Nephron (organoid): ENCODE measurements at regions not wholly inside any gene's neighbourhood (a gene's known extent, or its start where the extent isn't known, plus 50 kb on each side); places are given as distances from the start of the nearest gene placed in this dataset.

Experiments used
- H3K27ac Mint-ChIP-seq, 3 experiments: 2 replicates each; pipeline ENCODE4 v1.8.0; 2020; ENCODE audit warnings: mixed read lengths in 3 of 3, mild to moderate bottlenecking in 2 of 3, moderate library complexity in 1 of 3
- H3K27me3 Mint-ChIP-seq: 2 replicates; pipeline ENCODE4 v1.8.0; 2021; ENCODE audit warnings: low read depth, mild to moderate bottlenecking, moderate library complexity, mixed read lengths
- H3K36me3 Mint-ChIP-seq: 2 replicates; pipeline ENCODE4 v1.8.0; 2020; ENCODE audit warnings: low read depth, mixed read lengths
- H3K4me1 Mint-ChIP-seq: 2 replicates; pipeline ENCODE4 v1.8.0; 2020; ENCODE audit warnings: mixed read lengths
- H3K4me3 Mint-ChIP-seq, 3 experiments: 2 replicates each; pipeline ENCODE4 v1.8.0; 2020; ENCODE audit warnings: mild to moderate bottlenecking in 3 of 3, mixed read lengths in 3 of 3, moderate library complexity in 2 of 3
- H3K9me3 Mint-ChIP-seq: 2 replicates; pipeline ENCODE4 v1.8.0; 2020; ENCODE audit warnings: mixed read lengths
- CTCF ChIP-seq, 3 experiments: fragments of 200-600 bp; sonication (generic); IDR thresholded peaks; one replicate each; pipeline ENCODE4 v1.5.0; 2021; ENCODE audit warnings: antibody characterized with exemption in 3 of 3; ENCODE audit not compliant: unreplicated experiment in 3 of 3

GRCh38 chr3:473033-473800 is 276.7 kb downstream of the CHL1 start:
- H3K4me3 Mint-ChIP-seq: no peak overlapping the region
- peak overlapping the region in 1 of 3 experiments; percentile 73 for H3K27ac Mint-ChIP-seq
- no peaks in the 10 kb centered on the region for H3K27me3 Mint-ChIP-seq
- H3K4me1 Mint-ChIP-seq: no peaks in the 10 kb centered on the region
- H3K36me3 Mint-ChIP-seq: peaks cover 4% of the 10 kb centered on the region
- peaks cover 18% of the 10 kb centered on the region for H3K9me3 Mint-ChIP-seq
- no peak for TF ChIP-seq CTCF (IDR thresholded peaks at IDR 0.05; ENCODE audit: unreplicated experiment in 3 of 3)

GRCh38 chr3:474828-475227 is 278.3 kb downstream of the CHL1 start:
- no peaks in the 10 kb centered on the region for H3K4me1 Mint-ChIP-seq
- no peak overlapping the region for H3K27ac Mint-ChIP-seq
- H3K36me3 Mint-ChIP-seq: peaks cover 4% of the 10 kb centered on the region
- peaks cover 22% of the 10 kb centered on the region for H3K9me3 Mint-ChIP-seq
- H3K27me3 Mint-ChIP-seq: no peaks in the 10 kb centered on the region
- no peak overlapping the region for H3K4me3 Mint-ChIP-seq
- no peak for TF ChIP-seq CTCF (IDR thresholded peaks at IDR 0.05; ENCODE audit: unreplicated experiment in 3 of 3)

GRCh38 chr3:480070-480469 is 283.5 kb downstream of the CHL1 start:
- no peak for TF ChIP-seq CTCF (IDR thresholded peaks at IDR 0.05; ENCODE audit: unreplicated experiment in 3 of 3)
- Mint-ChIP-seq H3K9me3 (peaks cover 13% of the 10 kb centered on the region), H3K36me3 (no peaks in the 10 kb centered on the region), H3K4me3 (no peak overlapping the region), H3K4me1 (peaks cover 25% of the 10 kb centered on the region), H3K27me3 (no peaks in the 10 kb centered on the region), H3K27ac (no peak overlapping the region)

GRCh38 chr3:481111-481510 is 284.5 kb downstream of the CHL1 start:
- H3K27ac Mint-ChIP-seq: peak overlapping the region; percentile 76 to 82 (median 81)
- H3K4me1 Mint-ChIP-seq: peaks cover 31% of the 10 kb centered on the region
- H3K9me3 Mint-ChIP-seq: peaks cover 13% of the 10 kb centered on the region
- no peaks in the 10 kb centered on the region for H3K27me3 Mint-ChIP-seq
- no peaks in the 10 kb centered on the region for H3K36me3 Mint-ChIP-seq
- H3K4me3 Mint-ChIP-seq: no peak overlapping the region
- no peak for TF ChIP-seq CTCF (IDR thresholded peaks at IDR 0.05; ENCODE audit: unreplicated experiment in 3 of 3)

- Mint-ChIP-seq H3K27me3 (no peaks in the 10 kb centered on the region), H3K4me1 (peaks cover 31% of the 10 kb centered on the region), H3K36me3 (no peaks in the 10 kb centered on the region), H3K4me3 (no peak overlapping the region), H3K9me3 (peaks cover 13% of the 10 kb centered on the region), H3K27ac (peak overlapping the region; percentile 76 to 82 (median 81))
- TF ChIP-seq CTCF (IDR thresholded peaks at IDR 0.05; ENCODE audit: unreplicated experiment in 3 of 3): peak; percentile 38 to 55 (median 40)
These were observed 285.1 kb downstream of the CHL1 start for GRCh38 chr3:481680-482079.

- TF ChIP-seq CTCF (IDR thresholded peaks at IDR 0.05; ENCODE audit: unreplicated experiment in 3 of 3): no peak
- Mint-ChIP-seq H3K36me3 (no peaks in the 10 kb centered on the region), H3K27me3 (no peaks in the 10 kb centered on the region), H3K9me3 (peaks cover 13% of the 10 kb centered on the region), H3K4me1 (peaks cover 31% of the 10 kb centered on the region), H3K27ac (no peak overlapping the region), H3K4me3 (no peak overlapping the region)
These were observed 285.9 kb downstream of the CHL1 start for GRCh38 chr3:482479-482878.
